ENCODE measurements at regions not wholly inside any gene's neighbourhood (a gene's known extent, or its start where the extent isn't known, plus 50 kb on each side); places are given as distances from the start of the nearest gene placed in this dataset.

DNA sequence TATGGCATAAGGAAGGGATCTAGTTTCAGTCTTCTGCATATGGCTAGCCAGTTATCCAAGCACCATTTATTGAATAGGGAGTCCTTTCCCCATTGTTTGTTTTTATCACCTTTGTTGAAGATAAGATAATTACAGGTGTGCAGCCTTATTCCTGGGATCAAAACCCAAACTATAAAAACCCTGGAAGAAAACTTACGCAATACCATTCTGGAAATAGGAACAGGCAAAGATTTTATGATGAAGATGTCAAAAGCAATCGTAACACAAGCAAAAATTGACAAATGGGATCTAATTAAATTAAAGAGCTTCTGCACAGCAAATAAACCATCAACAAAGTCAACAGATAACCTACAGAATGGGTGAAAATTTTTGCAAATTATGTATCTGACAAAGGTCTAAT lies 128.5 kb upstream of the DCN start:
- no peak for DNase-seq (ENCODE audit: low read depth)
- H3K4me3 ChIP-seq (ENCODE audit: low read depth, low read length): no peak overlapping the region
- no peak for TF ChIP-seq CTCF (conservative IDR thresholded peaks at IDR 0.05; ENCODE audit: low read depth, low read length)

- TF ChIP-seq CTCF (conservative IDR thresholded peaks at IDR 0.05; ENCODE audit: low read depth, low read length): no peak
- H3K4me3 ChIP-seq (ENCODE audit: low read depth, low read length): no peak overlapping the region
- DNase-seq (ENCODE audit: low read depth): no peak
These were observed 126.8 kb upstream of the DCN start for GRCh38 chr12:91309450-91309849.

DNA sequence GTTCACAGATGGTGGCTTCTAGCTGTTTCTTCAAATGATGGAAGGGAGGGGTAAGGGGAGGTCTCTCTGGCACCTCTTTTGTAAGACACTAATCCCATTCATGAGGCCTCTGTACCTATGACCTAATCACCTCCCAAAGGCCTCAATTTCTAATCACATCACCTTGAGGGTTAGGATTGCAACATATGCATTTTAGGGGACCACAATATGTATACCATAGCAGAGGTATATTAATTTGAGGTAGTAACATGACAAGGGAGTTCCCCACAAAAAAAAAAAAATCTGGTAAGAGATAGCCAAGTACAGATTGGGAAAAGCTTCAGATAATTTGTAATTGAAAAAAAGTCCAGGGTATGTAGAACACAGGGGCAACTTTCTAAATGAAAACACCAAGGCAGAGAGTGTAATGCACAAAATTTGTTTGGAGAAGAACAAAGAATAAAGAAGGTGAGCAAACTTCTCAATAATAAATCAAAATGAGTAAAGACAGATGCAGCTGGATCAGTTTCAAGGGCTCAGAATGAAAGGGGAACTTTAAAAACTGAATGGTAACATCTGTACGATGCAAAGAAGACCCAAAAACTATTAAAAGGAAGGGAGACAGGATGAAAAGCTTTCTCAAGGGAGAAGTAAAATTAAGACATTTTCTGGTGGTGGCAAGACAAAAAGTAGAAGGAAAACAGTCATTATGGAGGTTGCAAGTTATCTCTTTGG lies 125.5 kb upstream of the DCN start:
- H3K4me3 ChIP-seq (ENCODE audit: low read depth, low read length): no peak overlapping the region
- no peak for DNase-seq (ENCODE audit: low read depth)
- no peak for TF ChIP-seq CTCF (conservative IDR thresholded peaks at IDR 0.05; ENCODE audit: low read depth, low read length)

DNA sequence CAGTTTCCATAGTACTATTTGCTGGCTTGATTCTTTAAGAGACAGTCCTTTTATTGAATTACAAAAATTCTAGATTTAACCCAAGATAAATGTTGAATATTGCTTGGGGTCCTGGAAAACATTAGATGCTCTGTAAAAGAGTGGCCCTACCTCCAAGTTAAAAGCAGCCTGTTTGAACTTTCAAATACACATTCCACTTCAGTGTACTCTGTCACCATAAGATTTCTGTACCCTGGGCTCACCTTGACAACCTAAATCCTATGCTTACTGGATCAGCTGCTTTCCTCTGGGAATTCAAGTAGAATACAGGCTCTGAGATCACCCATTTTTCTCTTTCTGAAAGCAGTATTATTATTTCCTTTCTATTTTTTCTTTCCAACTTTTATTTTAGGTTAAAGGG lies 107.7 kb upstream of the DCN start:
- TF ChIP-seq CTCF (conservative IDR thresholded peaks at IDR 0.05; ENCODE audit: low read depth, low read length): no peak

GRCh38 chr12:91289906-91290305 lies 107.3 kb upstream of the DCN start:
- H3K4me3 ChIP-seq (ENCODE audit: low read depth, low read length): no peak overlapping the region
- TF ChIP-seq CTCF (conservative IDR thresholded peaks at IDR 0.05; ENCODE audit: low read depth, low read length): no peak
- no peak for DNase-seq (ENCODE audit: low read depth)

More for the DNA sequence above, 107.7 kb upstream of the DCN start:
- H3K4me3 ChIP-seq (ENCODE audit: low read depth, low read length): no peak overlapping the region
- DNase-seq (ENCODE audit: low read depth): no peak

GRCh38 chr12:91289072-91289471 lies 106.5 kb upstream of the DCN start:
- no peak overlapping the region for H3K4me3 ChIP-seq (ENCODE audit: low read depth, low read length)
- TF ChIP-seq CTCF (conservative IDR thresholded peaks at IDR 0.05; ENCODE audit: low read depth, low read length): no peak
- no peak for DNase-seq (ENCODE audit: low read depth)

GRCh38 chr12:91287753-91288152 lies 105.1 kb upstream of the DCN start:
- TF ChIP-seq CTCF (conservative IDR thresholded peaks at IDR 0.05; ENCODE audit: low read depth, low read length): no peak
- H3K4me3 ChIP-seq (ENCODE audit: low read depth, low read length): no peak overlapping the region
- no peak for DNase-seq (ENCODE audit: low read depth)

Data from choroid plexus epithelial cell (primary cell).